GM13976 (cell line): ENCODE measurements at regions not wholly inside any gene's neighbourhood (a gene's known extent, or its start where the extent isn't known, plus 50 kb on each side); places are given as distances from the start of the nearest gene placed in this dataset.

Experiments
- DNase-seq: peaks from one replicate; pipeline ENCODE4 v3.0.0; 2012; ENCODE audit warnings: low spot score
- CTCF ChIP-seq: IDR thresholded peaks from 2 replicates; pipeline ENCODE4 v1.5.1; 2012; ENCODE audit warnings: borderline replicate concordance, mild to moderate bottlenecking; ENCODE audit not compliant: insufficient read depth; ENCODE audit errors: extremely low read depth, missing control alignments, control extremely low read depth
- in situ Hi-C: fragments of 300-500 bp; cut with MboI; formaldehyde crosslinking; loops from one replicate; pipeline ENCODE4 v1.12.0; 2022; ENCODE audit warnings: low sequenced_read_pairs, mixed read lengths, inconsistent platforms; ENCODE audit not compliant: unreplicated experiment

DNA sequence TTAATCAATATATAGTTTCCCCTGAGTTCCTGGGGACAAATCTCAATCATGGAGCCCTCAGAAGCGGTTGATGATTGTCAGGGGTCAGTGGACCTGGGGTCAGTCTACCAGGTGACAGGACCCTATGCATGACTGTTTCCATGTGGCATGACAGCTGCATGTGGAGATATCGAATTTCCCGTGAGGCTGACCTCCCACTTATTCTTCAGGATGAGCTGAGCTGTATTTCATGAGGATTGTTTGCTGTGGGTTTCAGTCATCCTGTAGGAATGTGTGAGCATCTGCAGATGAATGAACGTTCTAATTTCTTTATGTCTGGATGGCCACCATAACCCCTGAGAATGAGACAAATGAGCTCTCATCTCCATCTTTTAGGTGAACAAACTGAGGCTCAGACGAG, 93.0 kb upstream of the HES1 start:
- in situ Hi-C loops: no loop called here
- no peak for TF ChIP-seq CTCF
- no peak for DNase-seq

DNA sequence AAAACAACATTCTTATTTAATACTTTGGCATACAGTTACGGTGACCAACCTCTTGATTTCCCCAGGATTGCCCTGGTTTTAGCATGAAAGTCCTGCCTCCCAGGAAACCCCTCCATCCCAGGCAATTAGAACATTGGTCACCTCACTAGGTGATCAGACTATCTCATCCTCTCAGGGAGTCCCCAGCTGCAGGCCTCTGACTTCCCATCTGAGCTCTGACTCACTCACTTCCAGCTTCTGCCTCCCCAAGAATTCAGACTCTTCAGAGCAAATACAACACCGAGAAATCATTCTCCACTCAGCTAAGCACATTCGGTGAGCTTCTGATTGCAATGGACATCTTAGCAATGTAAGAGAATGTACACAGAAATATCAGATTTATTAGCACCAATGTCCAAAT, 92.4 kb upstream of the HES1 start:
- TF ChIP-seq CTCF: no peak
- in situ Hi-C loops: no loop called here
- no peak for DNase-seq

DNA sequence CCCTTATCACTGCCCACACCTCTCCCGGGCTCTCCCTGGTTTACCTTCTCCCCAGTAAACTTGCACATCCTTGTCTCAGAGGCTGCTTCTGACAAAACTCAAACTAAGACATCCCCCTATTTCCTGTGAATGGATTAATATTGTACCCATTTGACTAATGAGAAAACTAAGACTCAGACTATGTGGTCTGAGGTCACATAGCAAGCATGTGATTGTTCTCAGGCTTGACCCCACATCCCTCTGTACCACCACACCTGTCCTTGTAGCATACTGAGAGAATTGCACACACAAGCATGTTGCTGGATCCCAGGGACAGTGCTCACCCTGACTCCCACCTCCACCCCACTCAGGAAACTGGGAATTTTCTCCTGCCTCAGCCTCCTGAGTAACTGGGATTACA, 90.7 kb upstream of the HES1 start:
- TF ChIP-seq CTCF: no peak
- in situ Hi-C loops: no loop called here
- peak; percentile 50 for DNase-seq

DNA sequence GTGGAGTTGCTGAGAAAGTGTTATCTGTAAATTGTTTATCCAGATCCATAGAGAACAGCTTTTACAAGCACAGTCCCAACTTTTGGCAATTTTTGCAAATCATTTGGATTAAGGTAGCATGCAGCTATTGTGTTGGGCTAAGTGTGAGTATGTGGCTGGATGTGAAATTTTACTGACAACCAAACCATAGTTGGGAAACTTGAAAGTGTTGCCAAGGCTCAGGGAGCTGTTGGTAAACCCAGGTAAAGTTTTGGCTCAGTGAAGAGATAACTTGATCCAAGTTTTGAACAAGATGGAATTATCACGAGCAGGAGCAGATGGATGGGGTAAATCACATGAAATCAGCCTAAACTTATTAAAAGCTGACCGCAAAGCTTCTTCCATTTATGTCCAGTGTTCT, 90.0 kb upstream of the HES1 start:
- TF ChIP-seq CTCF: no peak
- DNase-seq: no peak
- in situ Hi-C loops: no loop called here

GRCh38 chr3:194046531-194046930, 89.4 kb upstream of the HES1 start:
- no peak for DNase-seq
- in situ Hi-C loops: no loop called here
- no peak for TF ChIP-seq CTCF

DNA sequence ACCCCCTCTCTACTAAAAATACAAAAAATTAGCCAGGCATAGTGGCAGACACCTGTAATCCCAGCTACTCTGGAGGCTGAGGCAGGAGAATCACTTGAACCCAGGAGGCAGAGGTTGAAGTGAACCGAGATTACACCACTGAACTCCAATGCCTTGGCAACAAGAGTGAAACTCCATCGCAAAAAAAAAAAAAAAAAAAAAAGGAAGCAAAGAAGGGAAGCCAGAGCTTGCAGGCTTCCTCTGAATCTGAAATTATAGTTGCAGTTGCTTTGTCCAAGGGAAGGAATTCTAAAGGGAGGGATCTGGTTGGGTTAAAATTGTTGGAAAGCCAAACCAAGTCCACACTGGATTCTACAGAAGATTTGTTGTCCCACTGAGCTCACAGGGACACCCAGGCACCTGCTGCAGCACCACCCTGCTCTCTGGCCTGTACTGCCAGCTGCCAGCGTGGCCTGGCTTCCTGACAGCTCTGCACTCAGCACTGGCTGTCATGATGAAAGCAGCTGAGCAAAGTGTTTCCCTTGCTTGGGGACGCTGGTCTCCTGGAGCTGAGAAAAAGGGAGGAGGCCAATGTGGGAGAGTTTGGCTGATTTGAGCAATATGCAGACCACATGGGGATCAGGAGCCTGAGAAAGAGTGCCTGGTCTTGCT, 88.8 kb upstream of the HES1 start:
- no peak for TF ChIP-seq CTCF
- DNase-seq: peak; percentile 7
- in situ Hi-C loops: no loop called here

DNA sequence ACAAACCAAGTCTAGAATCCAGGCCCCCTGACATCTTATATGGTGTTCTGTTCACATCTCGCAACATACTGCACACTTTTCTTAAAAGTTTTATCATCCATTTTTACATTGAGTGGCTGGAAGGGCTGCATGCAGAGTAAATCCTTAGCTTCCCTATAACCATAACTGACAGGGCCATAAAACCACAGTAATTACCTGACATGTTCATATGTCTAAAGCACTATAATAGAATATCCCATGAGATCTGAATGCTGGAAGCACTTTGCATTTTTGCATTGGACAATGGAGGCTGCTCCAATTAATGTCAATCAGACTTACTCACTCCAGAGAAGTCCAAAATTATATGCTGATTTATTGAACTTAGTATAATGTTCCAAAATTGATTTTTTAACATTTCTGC, 86.6 kb upstream of the HES1 start:
- TF ChIP-seq CTCF: no peak
- in situ Hi-C loops: no loop called here
- no peak for DNase-seq
